MM.1S (cell line): ENCODE measurements at regions not wholly inside any gene's neighbourhood (a gene's known extent, or its start where the extent isn't known, plus 50 kb on each side); places are given as distances from the start of the nearest gene placed in this dataset.

Experiments
- DNase-seq: peaks from one replicate; pipeline ENCODE4 v3.0.0-alpha.2; 2015
- H2AFZ ChIP-seq: fragments of 300-600 bp; sonication (generic); 2 replicates; pipeline ENCODE4 v1.6.0; 2016; ENCODE audit warnings: antibody characterized with exemption, low read length
- H3F3A ChIP-seq: fragments of 300-600 bp; sonication (generic); 2 replicates; pipeline ENCODE4 v1.6.1; 2016; ENCODE audit warnings: mild to moderate bottlenecking, antibody characterized with exemption, low read length, moderate library complexity, mixed read lengths; ENCODE audit not compliant: insufficient read depth
- H3K27ac ChIP-seq: fragments of 300-600 bp; sonication (generic); 2 replicates; pipeline ENCODE4 v1.5.1; 2016; ENCODE audit warnings: mild to moderate bottlenecking, low read length
- H3K27me3 ChIP-seq: fragments of 300-600 bp; sonication (generic); replicated peaks from 2 replicates; pipeline ENCODE4 v1.6.0; 2016; ENCODE audit warnings: low read length; ENCODE audit not compliant: insufficient read depth
- H3K36me3 ChIP-seq: fragments of 300-600 bp; sonication (generic); replicated peaks from 2 replicates; pipeline ENCODE4 v1.6.1; 2016; ENCODE audit warnings: mild to moderate bottlenecking, low read length, mixed read lengths; ENCODE audit not compliant: insufficient read depth
- H3K4me1 ChIP-seq: fragments of 300-600 bp; sonication (generic); 2 replicates; pipeline ENCODE4 v1.6.1; 2016; ENCODE audit warnings: low read length, mixed read lengths
- H3K4me2 ChIP-seq: fragments of 300-600 bp; sonication (generic); 2 replicates; pipeline ENCODE4 v1.6.0; 2016; ENCODE audit warnings: low read depth, low read length
- H3K4me3 ChIP-seq: fragments of 300-600 bp; sonication (generic); 2 replicates; pipeline ENCODE4 v1.5.1; 2016; ENCODE audit warnings: low read length, mixed read lengths
- H3K79me2 ChIP-seq: fragments of 300-600 bp; sonication (generic); 2 replicates; pipeline ENCODE4 v1.6.1; 2016; ENCODE audit warnings: mixed run types, low read length, mixed read lengths
- H3K9ac ChIP-seq: fragments of 300-600 bp; sonication (generic); 2 replicates; pipeline ENCODE4 v1.6.1; 2016; ENCODE audit warnings: low read length, mixed read lengths
- H3K9me2 ChIP-seq: fragments of 300-600 bp; sonication (generic); replicated peaks from 2 replicates; pipeline ENCODE4 v1.6.1; 2016; ENCODE audit warnings: mild to moderate bottlenecking, low read length, mixed read lengths; ENCODE audit not compliant: insufficient read depth
- H3K9me3 ChIP-seq: fragments of 300-600 bp; sonication (generic); replicated peaks from 2 replicates; pipeline ENCODE4 v1.6.1; 2016; ENCODE audit warnings: mild to moderate bottlenecking, low read length, mixed read lengths; ENCODE audit not compliant: insufficient read depth
- H4K20me1 ChIP-seq: fragments of 300-600 bp; sonication (generic); 2 replicates; pipeline ENCODE4 v1.6.1; 2016; ENCODE audit warnings: mild to moderate bottlenecking, low read length, moderate library complexity, mixed read lengths; ENCODE audit not compliant: insufficient read depth
- EZH2 ChIP-seq: fragments of 300-600 bp; sonication (generic); optimal IDR thresholded peaks from 2 replicates; pipeline ENCODE3; 2017; ENCODE audit warnings: low read depth, mild to moderate bottlenecking, antibody characterized with exemption, low read length, mixed read lengths
- EZH2phosphoT487 ChIP-seq: fragments of 300-600 bp; sonication (generic); IDR thresholded peaks from 2 replicates; pipeline ENCODE4 v1.6.1; 2018; ENCODE audit warnings: antibody characterized with exemption, low read length
- TF ChIP-seq, protein P1 (sequence below): fragments of 300-600 bp; sonication (generic); IDR thresholded peaks from 2 replicates; pipeline ENCODE4 v1.5.1; 2016; ENCODE audit warnings: antibody characterized with exemption, low read length, mixed read lengths

DNA sequence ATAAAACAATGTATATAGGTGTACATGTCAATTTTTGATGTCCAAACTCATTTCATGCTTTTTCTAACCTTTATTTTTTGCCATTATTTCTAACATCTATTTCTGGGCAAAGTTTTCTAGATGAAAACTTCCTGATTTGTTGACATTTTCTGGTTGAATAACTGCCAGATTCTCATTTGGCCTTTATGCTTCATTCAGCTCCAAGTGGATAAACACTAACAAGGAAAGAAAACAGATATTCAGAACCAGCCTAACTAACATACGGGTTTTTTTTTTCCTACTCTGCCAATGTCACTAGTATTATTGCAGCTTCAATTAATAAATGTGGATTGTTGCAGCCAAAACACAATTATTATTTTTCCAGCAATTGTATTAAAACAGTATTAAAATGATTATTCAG lies 50.9 kb upstream of the RAP1GDS1 start:
- TF ChIP-seq, protein P1, sequence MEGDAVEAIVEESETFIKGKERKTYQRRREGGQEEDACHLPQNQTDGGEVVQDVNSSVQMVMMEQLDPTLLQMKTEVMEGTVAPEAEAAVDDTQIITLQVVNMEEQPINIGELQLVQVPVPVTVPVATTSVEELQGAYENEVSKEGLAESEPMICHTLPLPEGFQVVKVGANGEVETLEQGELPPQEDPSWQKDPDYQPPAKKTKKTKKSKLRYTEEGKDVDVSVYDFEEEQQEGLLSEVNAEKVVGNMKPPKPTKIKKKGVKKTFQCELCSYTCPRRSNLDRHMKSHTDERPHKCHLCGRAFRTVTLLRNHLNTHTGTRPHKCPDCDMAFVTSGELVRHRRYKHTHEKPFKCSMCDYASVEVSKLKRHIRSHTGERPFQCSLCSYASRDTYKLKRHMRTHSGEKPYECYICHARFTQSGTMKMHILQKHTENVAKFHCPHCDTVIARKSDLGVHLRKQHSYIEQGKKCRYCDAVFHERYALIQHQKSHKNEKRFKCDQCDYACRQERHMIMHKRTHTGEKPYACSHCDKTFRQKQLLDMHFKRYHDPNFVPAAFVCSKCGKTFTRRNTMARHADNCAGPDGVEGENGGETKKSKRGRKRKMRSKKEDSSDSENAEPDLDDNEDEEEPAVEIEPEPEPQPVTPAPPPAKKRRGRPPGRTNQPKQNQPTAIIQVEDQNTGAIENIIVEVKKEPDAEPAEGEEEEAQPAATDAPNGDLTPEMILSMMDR: no peak
- TF ChIP-seq EZH2phosphoT487: no peak
- no peak for TF ChIP-seq EZH2
- H3K27me3 ChIP-seq: no peaks in the 10 kb centered on the region
- H3K4me2 ChIP-seq: no peak overlapping the region
- H3K79me2 ChIP-seq: no peaks in the 10 kb centered on the region
- H3K36me3 ChIP-seq: no peaks in the 10 kb centered on the region
- H3K4me3 ChIP-seq: no peak overlapping the region
- H3K9ac ChIP-seq: no peak overlapping the region
- no peaks in the 10 kb centered on the region for H3K4me1 ChIP-seq
- H2AFZ ChIP-seq: no peak overlapping the region
- no peaks in the 10 kb centered on the region for H3K9me3 ChIP-seq
- no peak overlapping the region for H3K27ac ChIP-seq
- H3F3A ChIP-seq: no peaks in the 10 kb centered on the region
- DNase-seq: no peak
- H3K9me2 ChIP-seq: no peaks in the 10 kb centered on the region; the same call in 1 of the 2 replicates
- H4K20me1 ChIP-seq: no peaks in the 10 kb centered on the region

DNA sequence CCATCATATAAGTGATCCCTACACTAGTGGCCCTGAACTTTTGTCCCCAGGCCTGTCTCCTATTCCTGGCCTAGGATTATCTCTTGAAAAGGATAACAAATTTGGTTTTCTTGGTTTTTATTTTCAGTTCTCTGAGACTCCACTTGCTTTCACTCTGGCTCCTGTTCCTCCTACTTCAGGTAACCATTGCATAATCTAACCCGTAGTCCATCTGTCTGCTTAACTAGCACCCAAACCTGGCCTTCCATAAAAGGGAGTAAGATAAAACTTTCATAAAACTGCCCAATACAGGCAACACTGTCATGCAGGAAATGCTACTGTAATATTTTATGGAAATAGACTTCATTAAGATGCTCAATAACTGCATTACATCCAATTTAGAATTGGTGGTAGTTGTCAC lies 52.1 kb upstream of the RAP1GDS1 start:
- no peaks in the 10 kb centered on the region for H3F3A ChIP-seq
- no peaks in the 10 kb centered on the region for H3K27me3 ChIP-seq
- no peaks in the 10 kb centered on the region for H3K9me3 ChIP-seq
- H3K79me2 ChIP-seq: no peaks in the 10 kb centered on the region
- H3K27ac ChIP-seq: no peak overlapping the region
- H3K36me3 ChIP-seq: no peaks in the 10 kb centered on the region
- no peak overlapping the region for H3K4me3 ChIP-seq
- peaks cover 2% of the 10 kb centered on the region; the same call in 1 of the 2 replicates for H3K4me1 ChIP-seq
- H2AFZ ChIP-seq: no peak overlapping the region
- TF ChIP-seq EZH2phosphoT487 (no peak), EZH2 (no peak)
- TF ChIP-seq, protein P1: no peak
- no peak overlapping the region for H3K9ac ChIP-seq
- no peak overlapping the region for H3K4me2 ChIP-seq
- DNase-seq: no peak
- H4K20me1 ChIP-seq: no peaks in the 10 kb centered on the region
- no peaks in the 10 kb centered on the region; the same call in 1 of the 2 replicates for H3K9me2 ChIP-seq

DNA sequence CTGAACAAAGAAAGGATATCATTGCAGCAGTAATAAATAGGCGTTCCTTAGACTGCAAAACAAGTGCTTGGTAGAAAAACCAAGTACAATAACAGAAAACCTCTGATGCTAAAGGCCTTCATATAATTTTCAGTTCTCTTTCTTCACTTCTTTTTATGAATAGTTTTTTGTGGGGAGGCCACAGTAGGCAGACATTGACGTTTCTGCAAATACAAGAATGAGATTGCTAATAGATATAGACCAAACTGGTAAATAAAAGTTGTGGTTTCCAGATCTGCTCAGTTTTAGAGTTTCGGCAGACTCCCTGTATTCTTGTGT lies 57.0 kb upstream of the RAP1GDS1 start:
- no peak overlapping the region for H3K27ac ChIP-seq

More for the DNA sequence above, 57.0 kb upstream of the RAP1GDS1 start:
- TF ChIP-seq, protein P1: no peak
- no peak for TF ChIP-seq EZH2
- no peak for TF ChIP-seq EZH2phosphoT487
- no peaks in the 10 kb centered on the region for H3K36me3 ChIP-seq
- H3K4me1 ChIP-seq: peaks cover 4% of the 10 kb centered on the region; the same call in 1 of the 2 replicates
- H3K79me2 ChIP-seq: no peaks in the 10 kb centered on the region
- H2AFZ ChIP-seq: no peak overlapping the region
- peak overlapping the region; percentile 67; the same call in 1 of the 2 replicates for H3K4me2 ChIP-seq
- H3K27me3 ChIP-seq: no peaks in the 10 kb centered on the region
- no peak overlapping the region for H3K9ac ChIP-seq
- H4K20me1 ChIP-seq: no peaks in the 10 kb centered on the region
- peaks cover 10% of the 10 kb centered on the region for H3F3A ChIP-seq
- H3K9me3 ChIP-seq: no peaks in the 10 kb centered on the region
- no peak overlapping the region for H3K4me3 ChIP-seq
- no peaks in the 10 kb centered on the region for H3K9me2 ChIP-seq
- DNase-seq: no peak
